ENCODE measurements at regions not wholly inside any gene's neighbourhood (a gene's known extent, or its start where the extent isn't known, plus 50 kb on each side); places are given as distances from the start of the nearest gene placed in this dataset.

- H3K4me3 ChIP-seq (ENCODE audit: low read depth, low read length) = no peak overlapping the region
- no peak for TF ChIP-seq CTCF (IDR thresholded peaks at IDR 0.05; ENCODE audit: low read depth, low read length)
Observed at GRCh38 chr1:165006831-165007230, 349.7 kb downstream of the LMX1A start.

GRCh38 chr1:164999146-164999545, 357.4 kb downstream of the LMX1A start:
- TF ChIP-seq CTCF (IDR thresholded peaks at IDR 0.05; ENCODE audit: low read depth, low read length) = no peak
- no peak overlapping the region for H3K4me3 ChIP-seq (ENCODE audit: low read depth, low read length)

GRCh38 chr1:164991763-164992314, 364.7 kb downstream of the LMX1A start:
- no peak for TF ChIP-seq CTCF (IDR thresholded peaks at IDR 0.05; ENCODE audit: low read depth, low read length)
- no peak overlapping the region for H3K4me3 ChIP-seq (ENCODE audit: low read depth, low read length)

GRCh38 chr1:164983023-164983650, 373.4 kb downstream of the LMX1A start:
- no peak overlapping the region for H3K4me3 ChIP-seq (ENCODE audit: low read depth, low read length)
- TF ChIP-seq CTCF (IDR thresholded peaks at IDR 0.05; ENCODE audit: low read depth, low read length) = no peak

- TF ChIP-seq CTCF (IDR thresholded peaks at IDR 0.05; ENCODE audit: low read depth, low read length) = no peak
- H3K4me3 ChIP-seq (ENCODE audit: low read depth, low read length) = no peak overlapping the region
Observed at GRCh38 chr1:164982545-164982944, 374.0 kb downstream of the LMX1A start.

GRCh38 chr1:164977561-164977960, 379.0 kb downstream of the LMX1A start:
- no peak for TF ChIP-seq CTCF (IDR thresholded peaks at IDR 0.05; ENCODE audit: low read depth, low read length)
- H3K4me3 ChIP-seq (ENCODE audit: low read depth, low read length) = no peak overlapping the region

- no peak for TF ChIP-seq CTCF (IDR thresholded peaks at IDR 0.05; ENCODE audit: low read depth, low read length)
- no peak overlapping the region for H3K4me3 ChIP-seq (ENCODE audit: low read depth, low read length)
Observed at GRCh38 chr1:164971921-164972415, 384.5 kb downstream of the LMX1A start.

Data from WI38 (cell line).